A673 (cell line): ENCODE measurements at regions not wholly inside any gene's neighbourhood (a gene's known extent, or its start where the extent isn't known, plus 50 kb on each side); places are given as distances from the start of the nearest gene placed in this dataset.

Source experiments
- EZH2 ChIP-seq: fragments of 200-600 bp; sonication (generic); IDR thresholded peaks from 2 replicates; pipeline ENCODE4 v1.6.1; 2017; ENCODE audit warnings: borderline replicate concordance, low read depth, mild to moderate bottlenecking, mixed read lengths, antibody characterized with exemption, low read length; ENCODE audit not compliant: poor library complexity, severe bottlenecking
- TF ChIP-seq, protein P1 (sequence below): fragments of 300-800, 200-600 bp; sonication (generic); conservative IDR thresholded peaks from 2 replicates; pipeline ENCODE4 v1.5.1; 2017; ENCODE audit warnings: low read depth, mild to moderate bottlenecking, antibody characterized with exemption, low read length, moderate library complexity, mixed read lengths

DNA sequence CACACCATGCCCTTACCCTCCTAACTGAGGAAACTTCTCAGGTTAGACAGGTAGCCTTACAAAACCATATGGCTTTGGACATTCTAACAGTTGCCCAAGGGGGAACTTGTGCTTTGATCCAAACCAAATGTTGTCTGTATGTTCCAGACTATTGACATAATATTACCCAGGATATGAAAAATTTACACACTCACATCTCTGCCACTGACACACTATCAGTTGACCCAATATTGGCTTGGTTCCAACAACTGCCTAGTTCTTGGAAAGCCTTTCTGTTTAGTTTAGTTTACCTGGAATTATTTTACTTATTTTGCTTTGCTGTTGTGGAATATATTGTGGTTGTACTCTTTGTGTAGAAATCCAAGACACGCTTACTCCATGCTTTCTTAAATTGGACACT, 178.4 kb downstream of the RNF152 start:
- TF ChIP-seq, protein P1, sequence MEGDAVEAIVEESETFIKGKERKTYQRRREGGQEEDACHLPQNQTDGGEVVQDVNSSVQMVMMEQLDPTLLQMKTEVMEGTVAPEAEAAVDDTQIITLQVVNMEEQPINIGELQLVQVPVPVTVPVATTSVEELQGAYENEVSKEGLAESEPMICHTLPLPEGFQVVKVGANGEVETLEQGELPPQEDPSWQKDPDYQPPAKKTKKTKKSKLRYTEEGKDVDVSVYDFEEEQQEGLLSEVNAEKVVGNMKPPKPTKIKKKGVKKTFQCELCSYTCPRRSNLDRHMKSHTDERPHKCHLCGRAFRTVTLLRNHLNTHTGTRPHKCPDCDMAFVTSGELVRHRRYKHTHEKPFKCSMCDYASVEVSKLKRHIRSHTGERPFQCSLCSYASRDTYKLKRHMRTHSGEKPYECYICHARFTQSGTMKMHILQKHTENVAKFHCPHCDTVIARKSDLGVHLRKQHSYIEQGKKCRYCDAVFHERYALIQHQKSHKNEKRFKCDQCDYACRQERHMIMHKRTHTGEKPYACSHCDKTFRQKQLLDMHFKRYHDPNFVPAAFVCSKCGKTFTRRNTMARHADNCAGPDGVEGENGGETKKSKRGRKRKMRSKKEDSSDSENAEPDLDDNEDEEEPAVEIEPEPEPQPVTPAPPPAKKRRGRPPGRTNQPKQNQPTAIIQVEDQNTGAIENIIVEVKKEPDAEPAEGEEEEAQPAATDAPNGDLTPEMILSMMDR = no peak
- TF ChIP-seq EZH2 = no peak
